ENCODE measurements at regions not wholly inside any gene's neighbourhood (a gene's known extent, or its start where the extent isn't known, plus 50 kb on each side); places are given as distances from the start of the nearest gene placed in this dataset.

DNA sequence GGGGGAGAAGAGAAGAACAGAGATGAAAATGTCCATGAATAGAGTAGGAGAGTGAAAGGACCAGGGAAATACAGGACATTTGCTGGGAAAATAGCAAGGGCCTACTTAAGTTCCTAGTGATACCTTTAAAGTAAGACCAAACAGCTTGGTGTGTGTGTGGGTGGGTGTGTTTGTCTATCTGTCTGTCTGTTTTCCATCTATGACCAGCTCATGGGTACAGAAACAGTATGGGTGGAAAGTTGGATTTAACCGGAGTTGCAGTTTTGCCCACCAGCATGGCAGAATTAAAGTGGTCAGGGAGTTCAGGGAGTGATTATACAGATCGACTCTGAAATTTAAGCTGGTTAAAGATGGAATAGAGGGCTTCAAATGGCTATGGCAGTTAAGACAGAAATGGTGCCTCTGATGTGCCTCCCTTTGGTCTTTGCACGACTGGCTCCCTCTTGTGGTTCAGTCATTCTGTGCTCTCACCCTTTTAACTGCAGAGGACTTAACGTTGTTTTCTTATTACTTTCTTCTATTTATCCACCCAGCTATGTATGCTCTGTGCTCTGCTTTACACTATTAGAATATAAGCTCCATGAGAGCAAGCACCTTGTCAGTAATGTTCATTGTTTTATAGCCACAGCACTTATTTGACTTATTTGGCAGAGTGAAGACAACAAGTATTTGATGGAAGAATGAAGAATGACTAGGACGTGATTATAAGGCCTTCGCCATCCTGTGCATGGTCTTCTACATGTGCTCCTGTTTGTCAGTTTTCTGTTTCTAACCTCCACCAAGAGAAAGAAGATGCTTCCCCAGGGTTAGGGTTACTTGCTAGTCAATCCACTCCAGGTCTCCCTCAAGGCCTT is 72.7 kb upstream of the AK4 start:
- ChIA-PET POLR2A (interaction anchor here (0.6 to 1.3 kb wide), 2 partner anchors 124 to 133 kb away, joined by 3 to 4 read pairs; no protein-coding TSS in a partner anchor), RAD21 (ENCODE audit: unreplicated experiment) (interaction anchor here (0.8 to 1.7 kb wide), 10 partner anchors 8 to 806 kb away, joined by 3 to 8 read pairs (median 3); no protein-coding TSS in a partner anchor), SMC1A (ENCODE audit: uncharacterized antibody, unreplicated experiment) (interaction anchor here (0.9 to 5.9 kb wide), 8 partner anchors 10 to 245 kb away, joined by 3 to 35 read pairs (median 4); no protein-coding TSS in a partner anchor), CTCF (interaction anchor here (0.6 to 4.0 kb wide), 24 partner anchors 8 to 612 kb away, joined by 3 to 45 read pairs (median 4); no protein-coding TSS in a partner anchor)
- Histone ChIP-seq H4K20me1 (ENCODE audit: control insufficient read depth, insufficient read depth) (no peaks in the 10 kb centered on the region), H3K4me2 (ENCODE audit: control insufficient read depth, insufficient read depth) (no peak overlapping the region), H3K4me1 (ENCODE audit: control insufficient read depth, insufficient read depth, low read length) (no peaks in the 10 kb centered on the region), H3K79me2 (ENCODE audit: control insufficient read depth, insufficient read depth, low read length) (no peaks in the 10 kb centered on the region), H3K36me3 (ENCODE audit: control insufficient read depth in 2 of 2, insufficient read depth in 2 of 2, low read length in 1 of 2) (no peaks in the 10 kb centered on the region), H3K4me3 (no peak overlapping the region), H3K27ac (ENCODE audit: control insufficient read depth, insufficient read depth) (no peak overlapping the region), H2AFZ (ENCODE audit: control insufficient read depth, low read depth, low read length) (no peak overlapping the region), H3K9me3 (replicated peaks; ENCODE audit: control insufficient read depth, insufficient read depth, low read length) (no peaks in the 10 kb centered on the region), H3K27me3 (replicated peaks in 1 of 2; ENCODE audit: control insufficient read depth in 2 of 2, insufficient read depth in 2 of 2, low read length in 1 of 2) (no peaks in the 10 kb centered on the region; a peak in 1 of 4 replicates), H3K9ac (ENCODE audit: control insufficient read depth, insufficient read depth, low read length) (no peak overlapping the region)
- in situ Hi-C loops (cut with MboI) (no loop called here), intact Hi-C loops (cut with micrococcal nuclease; ENCODE audit: unreplicated experiment) (loop anchor here (5.0 kb wide), 2 partner anchors 388 to 808 kb away; no protein-coding TSS in a partner anchor)
- no TSS peak for BruUV-seq (replicated peaks)
- DNase-seq (ENCODE audit: low read depth, low spot score) (no peak), ATAC-seq (peak; percentile 95), FAIRE-seq (peak; percentile 90)
- 48% methylated on average over 6 of the region's 6 CpGs for WGBS (ENCODE audit: insufficient coverage, insufficient replicate concordance, low lambda C conversion rate, missing lambda C conversion rate)
- TF ChIP-seq, protein P1, sequence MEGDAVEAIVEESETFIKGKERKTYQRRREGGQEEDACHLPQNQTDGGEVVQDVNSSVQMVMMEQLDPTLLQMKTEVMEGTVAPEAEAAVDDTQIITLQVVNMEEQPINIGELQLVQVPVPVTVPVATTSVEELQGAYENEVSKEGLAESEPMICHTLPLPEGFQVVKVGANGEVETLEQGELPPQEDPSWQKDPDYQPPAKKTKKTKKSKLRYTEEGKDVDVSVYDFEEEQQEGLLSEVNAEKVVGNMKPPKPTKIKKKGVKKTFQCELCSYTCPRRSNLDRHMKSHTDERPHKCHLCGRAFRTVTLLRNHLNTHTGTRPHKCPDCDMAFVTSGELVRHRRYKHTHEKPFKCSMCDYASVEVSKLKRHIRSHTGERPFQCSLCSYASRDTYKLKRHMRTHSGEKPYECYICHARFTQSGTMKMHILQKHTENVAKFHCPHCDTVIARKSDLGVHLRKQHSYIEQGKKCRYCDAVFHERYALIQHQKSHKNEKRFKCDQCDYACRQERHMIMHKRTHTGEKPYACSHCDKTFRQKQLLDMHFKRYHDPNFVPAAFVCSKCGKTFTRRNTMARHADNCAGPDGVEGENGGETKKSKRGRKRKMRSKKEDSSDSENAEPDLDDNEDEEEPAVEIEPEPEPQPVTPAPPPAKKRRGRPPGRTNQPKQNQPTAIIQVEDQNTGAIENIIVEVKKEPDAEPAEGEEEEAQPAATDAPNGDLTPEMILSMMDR (IDR thresholded peaks at IDR 0.05 in 2 of 3, conservative IDR thresholded peaks at IDR 0.05 in 1 of 3; ENCODE audit: control insufficient read depth in 2 of 3, extremely low read depth in 1 of 3, insufficient read depth in 1 of 3, low read depth in 3 of 3, low read length in 3 of 3): peak; percentile 72 to 84 (median 74)
- TF ChIP-seq RAD21 (IDR thresholded peaks at IDR 0.05; ENCODE audit: insufficient read depth, low read depth, low read length) (peak; percentile 67), NFYB (IDR thresholded peaks at IDR 0.05; ENCODE audit: insufficient read depth, low read depth, low read length) (no peak), POLR2AphosphoS5 (IDR thresholded peaks at IDR 0.05; ENCODE audit: low read length) (no peak), MYC (IDR thresholded peaks at IDR 0.05; ENCODE audit: insufficient read depth, insufficient read length, insufficient replicate concordance, low read length, severe bottlenecking) (no peak), IKZF1 (conservative IDR thresholded peaks at IDR 0.05) (no peak), HDAC6 (IDR thresholded peaks at IDR 0.05; ENCODE audit: unreplicated experiment) (no peak), YY1 (IDR thresholded peaks at IDR 0.05; ENCODE audit: low read depth, low read length) (peak; percentile 75), SMC3 (IDR thresholded peaks at IDR 0.05; ENCODE audit: borderline replicate concordance, low read length) (peak; percentile 74), TARDBP (IDR thresholded peaks at IDR 0.05; ENCODE audit: borderline replicate concordance) (no peak)
- TF ChIP-seq, protein P2, sequence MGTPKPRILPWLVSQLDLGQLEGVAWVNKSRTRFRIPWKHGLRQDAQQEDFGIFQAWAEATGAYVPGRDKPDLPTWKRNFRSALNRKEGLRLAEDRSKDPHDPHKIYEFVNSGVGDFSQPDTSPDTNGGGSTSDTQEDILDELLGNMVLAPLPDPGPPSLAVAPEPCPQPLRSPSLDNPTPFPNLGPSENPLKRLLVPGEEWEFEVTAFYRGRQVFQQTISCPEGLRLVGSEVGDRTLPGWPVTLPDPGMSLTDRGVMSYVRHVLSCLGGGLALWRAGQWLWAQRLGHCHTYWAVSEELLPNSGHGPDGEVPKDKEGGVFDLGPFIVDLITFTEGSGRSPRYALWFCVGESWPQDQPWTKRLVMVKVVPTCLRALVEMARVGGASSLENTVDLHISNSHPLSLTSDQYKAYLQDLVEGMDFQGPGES (IDR thresholded peaks at IDR 0.05): no peak
- TF ChIP-seq, protein P3, sequence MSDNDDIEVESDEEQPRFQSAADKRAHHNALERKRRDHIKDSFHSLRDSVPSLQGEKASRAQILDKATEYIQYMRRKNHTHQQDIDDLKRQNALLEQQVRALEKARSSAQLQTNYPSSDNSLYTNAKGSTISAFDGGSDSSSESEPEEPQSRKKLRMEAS (IDR thresholded peaks at IDR 0.05; ENCODE audit: low read depth, low read length): no peak
- TF ChIP-seq, protein P4, sequence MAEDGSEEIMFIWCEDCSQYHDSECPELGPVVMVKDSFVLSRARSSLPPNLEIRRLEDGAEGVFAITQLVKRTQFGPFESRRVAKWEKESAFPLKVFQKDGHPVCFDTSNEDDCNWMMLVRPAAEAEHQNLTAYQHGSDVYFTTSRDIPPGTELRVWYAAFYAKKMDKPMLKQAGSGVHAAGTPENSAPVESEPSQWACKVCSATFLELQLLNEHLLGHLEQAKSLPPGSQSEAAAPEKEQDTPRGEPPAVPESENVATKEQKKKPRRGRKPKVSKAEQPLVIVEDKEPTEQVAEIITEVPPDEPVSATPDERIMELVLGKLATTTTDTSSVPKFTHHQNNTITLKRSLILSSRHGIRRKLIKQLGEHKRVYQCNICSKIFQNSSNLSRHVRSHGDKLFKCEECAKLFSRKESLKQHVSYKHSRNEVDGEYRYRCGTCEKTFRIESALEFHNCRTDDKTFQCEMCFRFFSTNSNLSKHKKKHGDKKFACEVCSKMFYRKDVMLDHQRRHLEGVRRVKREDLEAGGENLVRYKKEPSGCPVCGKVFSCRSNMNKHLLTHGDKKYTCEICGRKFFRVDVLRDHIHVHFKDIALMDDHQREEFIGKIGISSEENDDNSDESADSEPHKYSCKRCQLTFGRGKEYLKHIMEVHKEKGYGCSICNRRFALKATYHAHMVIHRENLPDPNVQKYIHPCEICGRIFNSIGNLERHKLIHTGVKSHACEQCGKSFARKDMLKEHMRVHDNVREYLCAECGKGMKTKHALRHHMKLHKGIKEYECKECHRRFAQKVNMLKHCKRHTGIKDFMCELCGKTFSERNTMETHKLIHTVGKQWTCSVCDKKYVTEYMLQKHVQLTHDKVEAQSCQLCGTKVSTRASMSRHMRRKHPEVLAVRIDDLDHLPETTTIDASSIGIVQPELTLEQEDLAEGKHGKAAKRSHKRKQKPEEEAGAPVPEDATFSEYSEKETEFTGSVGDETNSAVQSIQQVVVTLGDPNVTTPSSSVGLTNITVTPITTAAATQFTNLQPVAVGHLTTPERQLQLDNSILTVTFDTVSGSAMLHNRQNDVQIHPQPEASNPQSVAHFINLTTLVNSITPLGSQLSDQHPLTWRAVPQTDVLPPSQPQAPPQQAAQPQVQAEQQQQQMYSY (CRISPR knock-in tag; IDR thresholded peaks at IDR 0.05): no peak
